ENCODE measurements at regions not wholly inside any gene's neighbourhood (a gene's known extent, or its start where the extent isn't known, plus 50 kb on each side); places are given as distances from the start of the nearest gene placed in this dataset.

DNA sequence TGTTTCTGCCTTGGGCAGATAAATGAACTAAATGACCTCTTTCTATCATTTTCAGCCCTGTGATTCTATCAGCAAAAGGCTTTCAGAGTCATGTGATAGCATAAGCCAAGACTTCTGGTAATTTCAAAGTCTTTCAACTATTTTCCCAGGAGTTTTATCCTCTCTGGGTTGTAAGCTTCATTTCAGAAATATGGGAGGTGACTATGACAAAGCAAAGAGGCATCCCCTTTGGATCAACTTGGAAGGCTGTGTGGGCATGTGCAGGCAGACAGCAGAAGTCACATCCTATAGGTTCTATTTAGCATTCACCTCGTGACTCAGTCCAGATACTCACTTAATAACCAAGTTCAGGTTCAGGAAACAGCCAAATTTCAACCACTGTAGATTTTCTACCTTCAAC, 149.0 kb upstream of the FST start:
- no peak for TF ChIP-seq POLR2A (IDR thresholded peaks at IDR 0.05)
- TF ChIP-seq, protein P1, sequence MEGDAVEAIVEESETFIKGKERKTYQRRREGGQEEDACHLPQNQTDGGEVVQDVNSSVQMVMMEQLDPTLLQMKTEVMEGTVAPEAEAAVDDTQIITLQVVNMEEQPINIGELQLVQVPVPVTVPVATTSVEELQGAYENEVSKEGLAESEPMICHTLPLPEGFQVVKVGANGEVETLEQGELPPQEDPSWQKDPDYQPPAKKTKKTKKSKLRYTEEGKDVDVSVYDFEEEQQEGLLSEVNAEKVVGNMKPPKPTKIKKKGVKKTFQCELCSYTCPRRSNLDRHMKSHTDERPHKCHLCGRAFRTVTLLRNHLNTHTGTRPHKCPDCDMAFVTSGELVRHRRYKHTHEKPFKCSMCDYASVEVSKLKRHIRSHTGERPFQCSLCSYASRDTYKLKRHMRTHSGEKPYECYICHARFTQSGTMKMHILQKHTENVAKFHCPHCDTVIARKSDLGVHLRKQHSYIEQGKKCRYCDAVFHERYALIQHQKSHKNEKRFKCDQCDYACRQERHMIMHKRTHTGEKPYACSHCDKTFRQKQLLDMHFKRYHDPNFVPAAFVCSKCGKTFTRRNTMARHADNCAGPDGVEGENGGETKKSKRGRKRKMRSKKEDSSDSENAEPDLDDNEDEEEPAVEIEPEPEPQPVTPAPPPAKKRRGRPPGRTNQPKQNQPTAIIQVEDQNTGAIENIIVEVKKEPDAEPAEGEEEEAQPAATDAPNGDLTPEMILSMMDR (IDR thresholded peaks at IDR 0.05) = no peak

Data from Peyer's patch (tissue), 4 donors.